H1 (cell line): ENCODE measurements at regions not wholly inside any gene's neighbourhood (a gene's known extent, or its start where the extent isn't known, plus 50 kb on each side); places are given as distances from the start of the nearest gene placed in this dataset.

Experiments used
- CHD7 ChIP-seq: fragments of 300-600 bp; sonication (generic); IDR thresholded peaks from 2 replicates; pipeline ENCODE4 v1.7.1; 2012; ENCODE audit warnings: low read length, moderate library complexity, mild to moderate bottlenecking, inconsistent platforms; ENCODE audit not compliant: insufficient replicate concordance
- HDAC2 ChIP-seq, 2 experiments: fragments of 300-600 bp in 1 of 2; sonication (generic) in 1 of 2; IDR thresholded peaks; 2 replicates each; pipeline ENCODE4 v1.6.1; 2011 to 2012; ENCODE audit warnings: low read depth in 2 of 2, low read length in 2 of 2, mild to moderate bottlenecking in 2 of 2, moderate library complexity in 2 of 2, borderline replicate concordance in 1 of 2, inconsistent platforms in 1 of 2
- KDM1A ChIP-seq: fragments of 200-600, 300-600 bp; sonication (generic); IDR thresholded peaks from 2 replicates; pipeline ENCODE4 v1.7.1; 2016; ENCODE audit warnings: mild to moderate bottlenecking, low read length, borderline replicate concordance
- NANOG ChIP-seq: IDR thresholded peaks from 2 replicates; pipeline ENCODE4 v1.6.1; 2011; ENCODE audit warnings: low read length, low read depth, mild to moderate bottlenecking, inconsistent platforms; ENCODE audit not compliant: insufficient read depth, poor library complexity, severe bottlenecking
- SAP30 ChIP-seq: fragments of 300-600 bp; sonication (generic); IDR thresholded peaks from 2 replicates; pipeline ENCODE4 v1.7.1; 2012; ENCODE audit warnings: low read length, moderate library complexity, mild to moderate bottlenecking, inconsistent platforms; ENCODE audit not compliant: insufficient read depth, insufficient replicate concordance
- TBP ChIP-seq: IDR thresholded peaks from 2 replicates; pipeline ENCODE4 v1.6.1; 2011; ENCODE audit warnings: low read depth, low read length, improper control_type of control experiment

GRCh38 chr4:123505095-123506010, 108.8 kb downstream of the SPRY1 start (continued):
- TF ChIP-seq TBP (peak; percentile 85), HDAC2 (IDR thresholded peaks at IDR 0.05; ENCODE audit: borderline replicate concordance in 1 of 2, low read depth in 2 of 2, low read length in 2 of 2) (0 out of 4 replicates have a peak, but pooled peaks of 1 of the 2 experiments have one; percentile 71), NANOG (peak; percentile 88), SAP30 (no peak), CHD7 (no peak), KDM1A (no peak)
